Transverse colon (tissue), 4 donors: ENCODE measurements at regions not wholly inside any gene's neighbourhood (a gene's known extent, or its start where the extent isn't known, plus 50 kb on each side); places are given as distances from the start of the nearest gene placed in this dataset.

ENCODE experiments used
- DNase-seq: peaks from one replicate; pipeline ENCODE4 v3.0.0-alpha.2; 2019
- H3K27ac ChIP-seq, 4 donors: fragments of 200-600 bp; sonication (generic); 2 replicates each; pipeline ENCODE4 v1.5.1; 2016 to 2018; ENCODE audit warnings: inconsistent platforms in 4 of 4
- H3K27me3 ChIP-seq: fragments of 200-600 bp; sonication (generic); 2 replicates; pipeline ENCODE4 v1.5.1; 2017; ENCODE audit warnings: inconsistent platforms
- H3K36me3 ChIP-seq, 4 donors: fragments of 200-600 bp; sonication (generic); 2 replicates each; pipeline ENCODE4 v1.5.1; 2017 to 2019; ENCODE audit warnings: inconsistent platforms in 4 of 4
- H3K4me1 ChIP-seq, 4 donors: fragments of 200-600 bp; sonication (generic); 2 replicates each; pipeline ENCODE4 v1.5.1; 2017 to 2020; ENCODE audit warnings: inconsistent platforms in 4 of 4
- H3K4me3 ChIP-seq, 4 donors: fragments of 200-600 bp; sonication (generic); 1 replicate in 1 of 4; 2 replicates in 3 of 4; pipeline versions ENCODE4 v1.5.1 to v1.6.1; 2017 to 2019; ENCODE audit warnings: inconsistent platforms in 4 of 4
- H3K9me3 ChIP-seq, 2 donors: fragments of 200-600 bp; sonication (generic); 2 replicates each; pipeline ENCODE4 v1.5.1; 2017 to 2019; ENCODE audit warnings: inconsistent platforms in 2 of 2
- EP300 ChIP-seq: sonication (generic); formaldehyde crosslinking; IDR thresholded peaks from one replicate; pipeline ENCODE4 v1.6.1; 2017; ENCODE audit warnings: antibody characterized with exemption, low read depth
- POLR2A ChIP-seq: fragments of 450-650 bp; IDR thresholded peaks from one replicate; pipeline ENCODE4 v1.6.1; 2016; ENCODE audit warnings: antibody characterized with exemption, mild to moderate bottlenecking, moderate library complexity
- POLR2AphosphoS5 ChIP-seq, 3 donors: sonication (generic); formaldehyde crosslinking; IDR thresholded peaks; one replicate each; pipeline ENCODE4 v1.6.1; 2016; ENCODE audit warnings: antibody characterized with exemption in 3 of 3
- WGBS, 2 donors: methylation state at CpG; one replicate each; pipeline ENCODE4 v1.1.5; 2018; ENCODE audit warnings: low coverage in 1 of 2; 5-methylcytosine and 5-hydroxymethylcytosine counted together
- in situ Hi-C, 4 donors: fragments of 200-750 bp; cut with MboI; loops; one replicate each; pipeline versions ENCODE4 v1.15.0 to v1.15.1; 2017; ENCODE audit warnings: low sequenced_read_pairs in 3 of 4, low pct_ligation_motif_present in 1 of 4, low pct_unique_long_range_greater_than_20kb in 1 of 4
- intact Hi-C: fragments of 100-400 bp; cut with DNase I; formaldehyde crosslinking; loops from one replicate; pipeline ENCODE4 v1.15.1; 2023; ENCODE audit warnings: low total_unique reads
- TF ChIP-seq, protein P1 (sequence below), 5 experiments: fragments of 200-600 bp in 3 of 5; fragments of 450-650 bp in 2 of 5; sonication (generic) in 3 of 5; IDR thresholded peaks; 1 replicate in 2 of 5; 2 replicates in 3 of 5; pipeline ENCODE4 v1.5.1; 2016 to 2017; ENCODE audit warnings: antibody characterized with exemption in 5 of 5, inconsistent platforms in 3 of 5, mild to moderate bottlenecking in 2 of 5, moderate library complexity in 1 of 5

DNA sequence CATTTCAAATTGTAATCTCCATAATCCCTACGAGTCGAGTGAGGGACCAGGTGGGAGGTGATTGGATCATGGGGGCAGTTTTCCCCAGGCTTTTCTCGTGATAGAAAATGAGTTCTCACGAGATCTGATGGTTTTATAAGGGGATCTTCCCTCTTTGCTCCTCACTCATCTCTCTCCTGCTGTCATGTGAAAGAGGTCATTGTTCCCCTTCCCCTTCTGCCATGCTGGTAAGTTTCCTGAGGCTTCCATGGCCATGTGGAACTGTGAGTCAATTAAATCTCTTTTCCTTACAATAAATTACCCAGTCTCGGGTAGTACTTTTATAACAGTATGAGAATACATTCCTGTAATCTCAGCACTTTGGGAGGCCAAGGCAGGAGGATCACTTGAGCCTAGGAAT, 76.7 kb upstream of the MARCHF10 start:
- Histone ChIP-seq H3K27me3 (no peaks in the 10 kb centered on the region), H3K9me3 (no peaks in the 10 kb centered on the region), H3K36me3 (no peaks in the 10 kb centered on the region), H3K4me1 (no peaks in the 10 kb centered on the region), H3K27ac (no peak overlapping the region), H3K4me3 (no peak overlapping the region)
- intact Hi-C loops: no loop called here
- 81% methylated on average over 5 of the region's 5 CpGs; no CpG with 5 or more reads in 1 of the 2 donors for WGBS, 2 donors
- no peak for TF ChIP-seq EP300
- TF ChIP-seq, protein P1, sequence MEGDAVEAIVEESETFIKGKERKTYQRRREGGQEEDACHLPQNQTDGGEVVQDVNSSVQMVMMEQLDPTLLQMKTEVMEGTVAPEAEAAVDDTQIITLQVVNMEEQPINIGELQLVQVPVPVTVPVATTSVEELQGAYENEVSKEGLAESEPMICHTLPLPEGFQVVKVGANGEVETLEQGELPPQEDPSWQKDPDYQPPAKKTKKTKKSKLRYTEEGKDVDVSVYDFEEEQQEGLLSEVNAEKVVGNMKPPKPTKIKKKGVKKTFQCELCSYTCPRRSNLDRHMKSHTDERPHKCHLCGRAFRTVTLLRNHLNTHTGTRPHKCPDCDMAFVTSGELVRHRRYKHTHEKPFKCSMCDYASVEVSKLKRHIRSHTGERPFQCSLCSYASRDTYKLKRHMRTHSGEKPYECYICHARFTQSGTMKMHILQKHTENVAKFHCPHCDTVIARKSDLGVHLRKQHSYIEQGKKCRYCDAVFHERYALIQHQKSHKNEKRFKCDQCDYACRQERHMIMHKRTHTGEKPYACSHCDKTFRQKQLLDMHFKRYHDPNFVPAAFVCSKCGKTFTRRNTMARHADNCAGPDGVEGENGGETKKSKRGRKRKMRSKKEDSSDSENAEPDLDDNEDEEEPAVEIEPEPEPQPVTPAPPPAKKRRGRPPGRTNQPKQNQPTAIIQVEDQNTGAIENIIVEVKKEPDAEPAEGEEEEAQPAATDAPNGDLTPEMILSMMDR (IDR thresholded peaks at IDR 0.05): no peak
- TF ChIP-seq POLR2AphosphoS5 (IDR thresholded peaks at IDR 0.05): no peak
- no peak for TF ChIP-seq POLR2A
- DNase-seq: no peak
- in situ Hi-C loops: no loop called here

DNA sequence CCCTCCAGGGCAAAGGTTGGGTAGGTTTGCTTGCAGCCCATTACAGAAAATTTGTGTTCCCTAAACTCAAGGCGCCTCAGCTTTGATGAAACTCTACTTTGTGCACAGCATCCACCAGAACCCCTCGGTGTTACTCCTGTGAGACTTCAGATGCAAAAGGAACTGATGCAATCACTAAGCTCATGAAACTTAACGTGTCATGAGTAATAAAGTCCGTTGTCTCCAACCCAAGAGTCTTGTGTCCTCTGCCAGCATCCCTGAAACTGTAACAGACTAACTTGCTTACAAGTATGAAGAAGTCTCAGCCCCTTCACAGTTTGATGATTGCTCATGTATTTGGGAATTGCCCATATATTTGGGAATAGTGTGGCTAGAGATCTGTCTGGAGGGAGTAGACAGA, 74.8 kb upstream of the MARCHF10 start:
- no peaks in the 10 kb centered on the region for H3K36me3 ChIP-seq
- H3K9me3 ChIP-seq: no peaks in the 10 kb centered on the region
- H3K27me3 ChIP-seq: no peaks in the 10 kb centered on the region
- intact Hi-C loops: no loop called here
- no peak overlapping the region for H3K27ac ChIP-seq
- WGBS, 2 donors: 51 to 58% methylated on average over 2 to 4 of the region's 4 CpGs
- DNase-seq: no peak
- H3K4me3 ChIP-seq: no peak overlapping the region
- TF ChIP-seq, protein P1 (IDR thresholded peaks at IDR 0.05): no peak
- TF ChIP-seq POLR2A (no peak), EP300 (no peak), POLR2AphosphoS5 (IDR thresholded peaks at IDR 0.05) (no peak)
- no peaks in the 10 kb centered on the region for H3K4me1 ChIP-seq
- in situ Hi-C loops: no loop called here

DNA sequence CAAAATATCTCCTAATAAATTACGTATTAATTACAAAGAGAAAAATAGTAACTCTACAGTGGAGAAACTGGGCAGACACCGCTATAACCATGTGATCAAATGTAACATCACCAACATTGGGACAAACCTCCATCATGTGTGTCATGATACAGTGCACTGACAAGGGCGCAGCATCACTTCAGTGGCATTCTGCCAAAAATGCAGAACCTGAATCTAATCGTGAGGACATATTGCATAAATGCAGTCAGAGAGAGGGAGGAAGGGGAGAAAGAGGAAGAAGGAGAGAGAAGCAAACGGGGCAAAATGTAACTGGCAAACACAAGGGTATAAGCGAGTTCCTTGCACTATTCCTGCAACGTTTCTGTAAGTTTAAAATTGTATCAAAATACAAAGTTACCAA, 74.2 kb upstream of the MARCHF10 start:
- no peaks in the 10 kb centered on the region for H3K9me3 ChIP-seq
- DNase-seq: no peak
- WGBS, 2 donors: 60 to 87% methylated on average over 6 to 7 of the region's 7 CpGs
- H3K4me1 ChIP-seq: no peaks in the 10 kb centered on the region
- in situ Hi-C loops: no loop called here
- no peak overlapping the region for H3K4me3 ChIP-seq
- intact Hi-C loops: no loop called here
- H3K36me3 ChIP-seq: no peaks in the 10 kb centered on the region
- no peak for TF ChIP-seq POLR2A
- no peak for TF ChIP-seq EP300
- TF ChIP-seq POLR2AphosphoS5 (IDR thresholded peaks at IDR 0.05): no peak
- TF ChIP-seq, protein P1 (IDR thresholded peaks at IDR 0.05): no peak
- no peak overlapping the region for H3K27ac ChIP-seq
- H3K27me3 ChIP-seq: no peaks in the 10 kb centered on the region

DNA sequence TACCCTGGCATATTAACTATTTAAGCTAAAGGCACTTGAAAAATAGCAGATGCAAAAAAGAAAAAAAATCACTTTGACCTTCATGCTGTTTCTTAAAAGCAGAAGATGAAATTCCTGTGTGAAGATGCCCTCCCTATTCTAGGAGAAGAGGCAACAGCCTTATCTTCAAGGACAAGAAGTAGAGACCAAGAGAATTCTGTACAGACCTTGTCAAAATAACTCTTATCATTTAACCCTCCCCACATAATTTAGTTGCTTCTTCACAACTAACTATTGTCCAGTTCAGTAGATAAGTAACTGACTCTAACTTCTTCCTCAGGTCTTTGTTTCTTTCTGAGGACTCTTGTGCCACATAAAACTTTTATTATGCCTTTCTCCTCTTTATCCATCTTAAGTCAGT, 72.0 kb upstream of the MARCHF10 start:
- H3K4me3 ChIP-seq: no peak overlapping the region
- H3K27me3 ChIP-seq: no peaks in the 10 kb centered on the region
- no peaks in the 10 kb centered on the region for H3K9me3 ChIP-seq
- in situ Hi-C loops (no loop called here), intact Hi-C loops (no loop called here)
- H3K36me3 ChIP-seq: no peaks in the 10 kb centered on the region
- no peaks in the 10 kb centered on the region for H3K4me1 ChIP-seq
- no peak overlapping the region for H3K27ac ChIP-seq
- TF ChIP-seq POLR2A (no peak), POLR2AphosphoS5 (IDR thresholded peaks at IDR 0.05) (no peak), EP300 (no peak)
- TF ChIP-seq, protein P1 (IDR thresholded peaks at IDR 0.05): no peak
- DNase-seq: no peak
